ENCODE measurements at regions not wholly inside any gene's neighbourhood (a gene's known extent, or its start where the extent isn't known, plus 50 kb on each side); places are given as distances from the start of the nearest gene placed in this dataset.

DNA sequence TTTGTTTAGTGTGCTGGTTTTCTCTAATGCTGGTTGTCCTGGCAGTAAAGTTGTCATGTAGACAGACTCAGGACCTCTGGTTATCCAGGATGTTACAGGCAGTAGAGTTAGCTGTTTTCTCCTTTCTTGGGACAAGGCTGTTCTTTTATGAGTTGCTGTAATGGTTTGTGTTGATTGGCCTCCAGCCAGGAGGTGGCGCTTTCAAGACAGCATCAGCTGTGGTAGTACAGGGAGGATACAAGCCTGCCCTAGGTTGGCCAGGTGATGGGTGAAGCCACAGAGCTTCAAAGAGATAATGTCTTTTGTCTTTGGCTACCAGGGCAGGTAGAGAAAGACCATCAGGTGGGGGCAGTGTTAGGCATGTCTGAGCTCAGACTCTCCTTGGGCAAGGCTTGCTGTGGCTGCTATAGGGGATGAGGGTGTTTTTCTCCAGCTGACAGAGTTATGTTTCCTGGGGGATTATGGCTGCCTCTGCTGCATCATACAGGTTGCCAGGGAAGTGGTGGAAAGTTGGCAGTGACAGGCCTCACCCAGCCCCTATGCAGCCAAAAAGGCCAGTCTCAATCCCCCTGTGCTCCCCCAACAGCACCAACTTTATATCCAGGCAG lies 127.2 kb upstream of the TAB2 start:
- TF ChIP-seq, protein P1, sequence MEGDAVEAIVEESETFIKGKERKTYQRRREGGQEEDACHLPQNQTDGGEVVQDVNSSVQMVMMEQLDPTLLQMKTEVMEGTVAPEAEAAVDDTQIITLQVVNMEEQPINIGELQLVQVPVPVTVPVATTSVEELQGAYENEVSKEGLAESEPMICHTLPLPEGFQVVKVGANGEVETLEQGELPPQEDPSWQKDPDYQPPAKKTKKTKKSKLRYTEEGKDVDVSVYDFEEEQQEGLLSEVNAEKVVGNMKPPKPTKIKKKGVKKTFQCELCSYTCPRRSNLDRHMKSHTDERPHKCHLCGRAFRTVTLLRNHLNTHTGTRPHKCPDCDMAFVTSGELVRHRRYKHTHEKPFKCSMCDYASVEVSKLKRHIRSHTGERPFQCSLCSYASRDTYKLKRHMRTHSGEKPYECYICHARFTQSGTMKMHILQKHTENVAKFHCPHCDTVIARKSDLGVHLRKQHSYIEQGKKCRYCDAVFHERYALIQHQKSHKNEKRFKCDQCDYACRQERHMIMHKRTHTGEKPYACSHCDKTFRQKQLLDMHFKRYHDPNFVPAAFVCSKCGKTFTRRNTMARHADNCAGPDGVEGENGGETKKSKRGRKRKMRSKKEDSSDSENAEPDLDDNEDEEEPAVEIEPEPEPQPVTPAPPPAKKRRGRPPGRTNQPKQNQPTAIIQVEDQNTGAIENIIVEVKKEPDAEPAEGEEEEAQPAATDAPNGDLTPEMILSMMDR (conservative IDR thresholded peaks at IDR 0.05; ENCODE audit: low read depth, low read length) = peak; percentile 52
- TF ChIP-seq EZH2 (IDR thresholded peaks at IDR 0.05; ENCODE audit: low read length, unreplicated experiment) (no peak), EZH2phosphoT487 (IDR thresholded peaks at IDR 0.05; ENCODE audit: borderline replicate concordance, low read length) (no peak)
